GM23338 (cell line): ENCODE measurements at regions not wholly inside any gene's neighbourhood (a gene's known extent, or its start where the extent isn't known, plus 50 kb on each side); places are given as distances from the start of the nearest gene placed in this dataset.

Experiments
- ATAC-seq: fragments of 200-7000 bp; cut with Tn5 transposase; 3 replicates; pipeline ENCODE4 v1.9.1; 2020
- DNase-seq: peaks from one replicate; pipeline ENCODE4 v3.0.0-alpha.2; 2015; ENCODE audit warnings: low spot score
- H2AFZ ChIP-seq: fragments of 200-600 bp; sonication (generic); 2 replicates; pipeline ENCODE4 v1.8.0; 2016; ENCODE audit warnings: antibody characterized with exemption, mild to moderate bottlenecking, moderate library complexity
- H3F3A ChIP-seq: fragments of 200-600 bp; sonication (generic); replicated peaks from 2 replicates; pipeline ENCODE4 v1.8.0; 2017; ENCODE audit warnings: antibody characterized with exemption, mixed run types, low read depth
- H3K27ac ChIP-seq: fragments of 200-600 bp; sonication (generic); 2 replicates; pipeline ENCODE4 v1.6.1; 2016; ENCODE audit warnings: low read depth
- H3K27me3 ChIP-seq: fragments of 200-600 bp; sonication (generic); 2 replicates; pipeline ENCODE4 v1.8.0; 2016; ENCODE audit warnings: mild to moderate bottlenecking, mixed run types, moderate library complexity; ENCODE audit not compliant: insufficient read depth
- H3K36me3 ChIP-seq: fragments of 200-600 bp; sonication (generic); 2 replicates; pipeline ENCODE4 v1.8.0; 2016; ENCODE audit warnings: mild to moderate bottlenecking; ENCODE audit not compliant: insufficient read depth
- H3K4me1 ChIP-seq: fragments of 200-600 bp; sonication (generic); 2 replicates; pipeline ENCODE4 v1.8.0; 2016; ENCODE audit warnings: mild to moderate bottlenecking, moderate library complexity; ENCODE audit not compliant: insufficient read depth
- H3K4me2 ChIP-seq: fragments of 200-600 bp; sonication (generic); 2 replicates; pipeline ENCODE4 v1.7.1; 2017; ENCODE audit warnings: mixed run types
- H3K4me3 ChIP-seq: fragments of 200-600 bp; sonication (generic); 2 replicates; pipeline ENCODE4 v1.6.1; 2016; ENCODE audit warnings: mixed run types
- H3K79me2 ChIP-seq: fragments of 200-600 bp; sonication (generic); replicated peaks from 2 replicates; pipeline ENCODE4 v1.8.0; 2017; ENCODE audit warnings: mild to moderate bottlenecking; ENCODE audit not compliant: insufficient read depth
- H3K9me2 ChIP-seq: fragments of 200-600 bp; sonication (generic); 2 replicates; pipeline ENCODE4 v1.8.0; 2017; ENCODE audit not compliant: insufficient read depth
- H4K20me1 ChIP-seq: fragments of 200-600 bp; sonication (generic); replicated peaks from 2 replicates; pipeline ENCODE4 v1.8.0; 2017; ENCODE audit warnings: mild to moderate bottlenecking; ENCODE audit not compliant: insufficient read depth
- H3K27ac Mint-ChIP-seq: 2 replicates; pipeline ENCODE4 v1.8.0; 2020; ENCODE audit warnings: inconsistent platforms, mild to moderate bottlenecking, moderate library complexity, mixed read lengths
- H3K27me3 Mint-ChIP-seq: 3 replicates; pipeline ENCODE4 v1.8.0; 2022; ENCODE audit warnings: low read depth, mild to moderate bottlenecking, moderate library complexity, mixed read lengths, inconsistent platforms; ENCODE audit not compliant: insufficient read depth, poor library complexity
- H3K36me3 Mint-ChIP-seq: 3 replicates; pipeline ENCODE4 v1.8.0; 2021; ENCODE audit warnings: low read depth, mild to moderate bottlenecking, inconsistent platforms, moderate library complexity, mixed read lengths
- H3K4me1 Mint-ChIP-seq: 3 replicates; pipeline ENCODE4 v1.8.0; 2020; ENCODE audit warnings: mild to moderate bottlenecking, inconsistent platforms, mixed read lengths
- H3K4me3 Mint-ChIP-seq: 3 replicates; pipeline ENCODE4 v1.8.0; 2021; ENCODE audit warnings: moderate library complexity, mild to moderate bottlenecking, inconsistent platforms, mixed read lengths
- H3K9me3 Mint-ChIP-seq: 3 replicates; pipeline ENCODE4 v1.8.0; 2020; ENCODE audit warnings: moderate library complexity, mild to moderate bottlenecking, inconsistent platforms, mixed read lengths
- CREB1 ChIP-seq: fragments of 250-450 bp; sonication (Bioruptor Pico); IDR thresholded peaks from 2 replicates; pipeline ENCODE4 v1.5.0; 2020; ENCODE audit warnings: low read depth, mild to moderate bottlenecking, moderate library complexity
- CTCF ChIP-seq, 2 experiments: fragments of 200-600 bp in 1 of 2; sonication (generic) in 1 of 2; conservative IDR thresholded peaks; 2 replicates each; pipeline versions ENCODE4 v1.5.1 to v1.6.1; 2016 to 2017; ENCODE audit warnings: antibody characterized with exemption in 2 of 2, low read depth in 2 of 2, mild to moderate bottlenecking in 2 of 2, moderate library complexity in 1 of 2
- EZH2phosphoT487 ChIP-seq: fragments of 200-600 bp; sonication (generic); IDR thresholded peaks from one replicate; pipeline ENCODE4 v1.8.1; 2018; ENCODE audit warnings: antibody characterized with exemption; ENCODE audit not compliant: unreplicated experiment
- JUNB ChIP-seq: IDR thresholded peaks from one replicate; pipeline ENCODE4 v1.6.1; 2016; ENCODE audit warnings: antibody characterized with exemption; ENCODE audit not compliant: unreplicated experiment
- NANOG ChIP-seq: IDR thresholded peaks from 2 replicates; pipeline ENCODE4 v1.6.1; 2016; ENCODE audit warnings: antibody characterized with exemption, borderline replicate concordance
- POLR2AphosphoS5 ChIP-seq: IDR thresholded peaks from 2 replicates; pipeline ENCODE4 v1.6.1; 2016; ENCODE audit warnings: antibody characterized with exemption, low read depth
- REST ChIP-seq: IDR thresholded peaks from one replicate; pipeline ENCODE4 v1.6.1; 2018; ENCODE audit warnings: antibody characterized with exemption; ENCODE audit not compliant: unreplicated experiment
- STAT1 ChIP-seq: IDR thresholded peaks from one replicate; pipeline ENCODE4 v1.6.1; 2016; ENCODE audit warnings: antibody characterized with exemption; ENCODE audit not compliant: unreplicated experiment
- ZNF114 ChIP-seq: fragments of 250-450 bp; sonication (Bioruptor Pico); IDR thresholded peaks from 2 replicates; pipeline ENCODE4 v1.5.0; 2020; ENCODE audit warnings: mild to moderate bottlenecking, moderate library complexity
- ZNF462 ChIP-seq: fragments of 250-450 bp; sonication (Bioruptor Pico); IDR thresholded peaks from 2 replicates; pipeline ENCODE4 v1.5.0; 2020; ENCODE audit warnings: mild to moderate bottlenecking, moderate library complexity

- no peak for TF ChIP-seq CTCF (conservative IDR thresholded peaks at IDR 0.05; ENCODE audit: low read depth in 2 of 2)
- TF ChIP-seq JUNB = no peak
- no peak for TF ChIP-seq ZNF114
Measured at GRCh38 chr3:139835830-139836683, 98.9 kb upstream of the CLSTN2 start (continued).

GRCh38 chr3:139832998-139833397, 102.0 kb upstream of the CLSTN2 start:
- no peak overlapping the region for H3K27ac ChIP-seq
- ATAC-seq = no peak
- no peaks in the 10 kb centered on the region for H4K20me1 ChIP-seq
- TF ChIP-seq REST = no peak
- no peak for TF ChIP-seq ZNF462 (CRISPR knock-in tag)
- TF ChIP-seq STAT1 = no peak
- TF ChIP-seq EZH2phosphoT487 = no peak
- TF ChIP-seq ZNF114 = no peak
- no peak for TF ChIP-seq NANOG
- no peak for TF ChIP-seq POLR2AphosphoS5
- no peak for TF ChIP-seq CREB1 (CRISPR knock-in tag)
- TF ChIP-seq CTCF (conservative IDR thresholded peaks at IDR 0.05; ENCODE audit: low read depth in 2 of 2) = no peak

More at GRCh38 chr3:139832998-139833397, 102.0 kb upstream of the CLSTN2 start:
- Mint-ChIP-seq H3K36me3 (no peaks in the 10 kb centered on the region), H3K9me3 (no peaks in the 10 kb centered on the region), H3K4me3 (no peak overlapping the region), H3K4me1 (peaks cover 2% of the 10 kb centered on the region; the same call in 2 of the 3 replicates), H3K27ac (no peak overlapping the region), H3K27me3 (peaks cover 3% of the 10 kb centered on the region)
- Histone ChIP-seq H3K4me1 (no peaks in the 10 kb centered on the region), H3K4me2 (no peak overlapping the region), H3K36me3 (no peaks in the 10 kb centered on the region), H3K4me3 (no peak overlapping the region), H3K79me2 (no peaks in the 10 kb centered on the region), H3F3A (no peaks in the 10 kb centered on the region), H3K27me3 (no peaks in the 10 kb centered on the region), H2AFZ (no peak overlapping the region), H3K9me2 (peaks cover 11% of the 10 kb centered on the region)
- DNase-seq = no peak
